Limb (tissue), 2 donors: ENCODE measurements at regions not wholly inside any gene's neighbourhood (a gene's known extent, or its start where the extent isn't known, plus 50 kb on each side); places are given as distances from the start of the nearest gene placed in this dataset.

ENCODE experiments used
- DNase-seq, 2 donors: peaks; one replicate each; pipeline ENCODE4 v3.0.0-alpha.2; 2016; ENCODE audit errors: extremely low spot score in 2 of 2

DNA sequence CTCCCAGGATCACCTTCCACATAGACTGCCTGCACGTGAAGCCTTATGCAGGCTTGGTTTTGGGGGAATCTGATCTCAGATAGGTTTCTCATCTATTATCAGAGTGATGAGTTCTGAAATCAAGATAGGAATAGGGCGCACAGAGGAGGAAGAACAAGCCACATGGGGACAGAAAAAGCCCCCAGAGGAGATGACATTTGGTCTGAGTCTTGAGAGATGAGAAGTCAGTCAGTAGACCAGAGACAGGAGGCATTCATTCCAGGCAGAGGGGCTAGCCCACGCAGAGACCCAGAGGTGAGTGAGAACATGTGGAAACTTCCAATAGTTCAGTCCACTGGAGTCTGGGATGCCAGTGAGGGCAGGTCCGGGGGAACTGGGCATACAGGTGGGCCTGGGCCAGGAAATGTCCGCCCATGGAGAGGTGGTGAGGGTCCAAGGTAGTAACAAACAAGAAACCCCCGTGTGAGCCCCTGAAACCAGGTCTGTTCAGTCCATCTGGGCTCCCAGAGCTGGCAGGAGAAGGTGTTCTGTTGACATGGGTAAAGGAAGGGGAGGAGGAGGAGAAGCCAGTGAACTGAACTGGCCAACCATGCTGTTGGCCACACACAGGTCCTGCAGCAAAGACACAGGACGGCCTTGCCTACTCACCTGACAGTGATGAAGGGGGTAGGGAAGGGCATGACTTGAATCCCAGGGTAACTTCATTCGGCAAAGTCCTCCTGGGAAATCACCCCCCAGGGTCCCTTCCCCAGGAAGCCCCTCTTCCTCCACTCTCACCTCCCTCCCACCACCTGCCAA is 69.3 kb upstream of the SMNDC1 start:
- no peak for DNase-seq

DNA sequence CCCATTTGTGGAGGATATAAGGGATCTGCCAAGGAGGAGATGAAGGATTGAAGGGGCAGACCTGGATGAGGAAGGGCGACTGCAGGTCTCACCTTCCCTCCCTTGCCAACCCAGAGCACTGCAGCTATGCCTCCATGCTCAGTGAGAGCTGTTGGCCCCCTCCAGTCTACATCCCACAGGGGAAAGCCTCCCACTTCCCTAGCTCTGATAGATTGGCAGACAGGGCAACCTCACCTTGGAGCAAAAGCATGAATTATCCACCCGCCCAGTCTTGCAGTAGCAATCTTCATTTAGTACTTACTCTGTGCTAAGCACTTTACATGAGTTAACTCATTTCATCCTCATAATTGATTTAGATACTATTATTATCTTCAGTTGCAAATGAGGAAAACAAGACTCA is 70.4 kb upstream of the SMNDC1 start:
- DNase-seq, result no peak

DNA sequence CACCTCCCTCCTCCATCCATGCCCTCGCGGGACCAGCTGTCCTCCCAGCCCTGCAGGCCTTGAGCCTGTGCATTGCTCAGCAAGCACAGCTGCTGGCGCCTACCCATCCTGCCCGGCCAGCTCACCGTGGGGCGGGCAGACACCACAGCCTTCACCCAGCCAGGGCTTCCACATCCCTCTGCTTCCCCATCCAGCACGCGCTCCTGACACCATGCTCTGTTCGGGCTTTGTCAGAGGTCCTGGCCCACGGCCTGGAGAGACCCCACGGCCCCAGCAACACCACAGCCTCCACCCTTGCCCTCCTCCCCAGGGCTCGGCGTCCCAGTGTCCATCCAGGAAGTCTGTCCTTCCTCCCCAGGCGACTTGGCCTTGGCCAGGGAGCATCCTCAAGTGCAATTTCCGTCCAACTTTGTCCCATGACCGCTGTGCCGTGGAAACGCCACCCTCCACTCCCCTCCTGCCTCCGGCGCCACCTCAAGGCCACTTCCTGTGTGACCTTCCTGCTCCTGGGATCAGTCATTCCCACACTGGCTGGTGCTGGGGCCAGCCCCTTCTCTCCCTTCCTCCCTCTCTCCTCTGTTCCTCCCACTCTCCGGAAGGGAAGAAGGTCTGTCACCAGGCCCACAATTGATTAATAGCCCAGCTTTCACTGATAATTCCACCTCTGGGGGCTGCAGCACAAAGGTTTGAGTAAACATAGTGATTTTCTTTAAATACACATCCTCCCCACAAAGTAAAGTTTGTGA is 71.5 kb upstream of the SMNDC1 start:
- DNase-seq, result no peak

DNA sequence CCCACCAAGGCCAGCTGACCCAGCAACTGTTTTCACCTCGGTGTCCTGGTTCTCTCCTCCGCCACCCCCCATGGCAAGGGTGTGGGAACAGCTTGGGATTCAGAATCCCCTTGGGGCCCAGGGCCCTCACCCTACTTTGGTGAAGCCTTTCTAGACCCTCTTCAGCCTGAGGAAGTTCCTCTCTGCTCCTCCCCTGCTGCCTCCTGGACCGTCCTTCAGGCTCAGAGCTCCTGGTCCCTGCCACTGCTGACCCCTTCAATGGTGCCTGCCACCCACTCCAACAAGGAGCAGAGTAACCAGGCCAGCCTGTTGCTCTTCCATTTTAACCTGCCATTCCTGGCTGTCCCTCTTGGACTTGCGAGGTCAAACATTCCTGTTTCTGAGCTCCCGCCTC is 72.0 kb upstream of the SMNDC1 start:
- DNase-seq, result no peak

DNA sequence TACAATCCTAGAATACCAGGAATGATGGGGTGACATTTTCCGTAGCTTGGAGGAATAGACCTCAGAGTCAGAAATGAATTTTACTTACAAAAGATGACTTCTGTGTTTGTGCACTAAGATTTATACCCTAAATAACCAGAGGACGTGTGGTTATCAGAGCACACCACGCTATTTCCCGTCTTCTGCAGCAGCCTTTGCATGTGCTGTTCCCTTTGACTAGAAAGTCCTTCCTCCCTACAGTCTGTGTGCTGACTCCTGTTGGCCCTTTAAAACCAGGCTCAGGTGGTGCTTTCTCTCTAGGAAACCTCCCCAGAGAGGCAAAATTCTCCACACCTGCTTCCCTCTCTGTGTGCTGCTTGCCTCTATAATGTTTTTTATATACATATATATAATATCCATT is 73.3 kb upstream of the SMNDC1 start:
- no peak for DNase-seq

DNA sequence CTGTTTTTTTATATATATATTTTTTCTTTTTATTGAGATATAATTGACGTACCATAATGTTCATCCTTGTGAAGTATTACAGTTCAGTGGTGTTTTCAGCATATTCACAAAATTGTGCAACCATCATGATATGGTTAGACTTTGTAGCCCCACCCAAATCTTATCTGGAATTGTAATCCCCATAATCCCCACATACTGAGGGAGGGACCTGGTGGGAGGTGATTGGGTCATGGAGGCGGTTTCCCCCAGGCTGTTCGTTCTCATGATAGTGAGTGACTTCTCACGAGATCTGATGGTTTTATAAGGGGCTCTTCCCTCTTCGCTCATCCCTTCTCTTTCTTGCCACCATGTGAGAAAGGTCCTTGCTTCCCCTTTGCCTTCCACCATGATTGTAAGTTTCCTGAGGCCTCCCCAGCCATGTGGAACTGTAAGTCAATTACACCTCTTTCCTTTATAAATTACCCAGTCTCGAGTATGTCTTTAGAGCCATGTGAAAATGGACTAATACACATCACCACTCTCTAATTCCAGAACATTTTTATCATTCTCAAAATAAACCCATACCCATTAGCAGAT is 73.9 kb upstream of the SMNDC1 start:
- DNase-seq, result no peak

DNA sequence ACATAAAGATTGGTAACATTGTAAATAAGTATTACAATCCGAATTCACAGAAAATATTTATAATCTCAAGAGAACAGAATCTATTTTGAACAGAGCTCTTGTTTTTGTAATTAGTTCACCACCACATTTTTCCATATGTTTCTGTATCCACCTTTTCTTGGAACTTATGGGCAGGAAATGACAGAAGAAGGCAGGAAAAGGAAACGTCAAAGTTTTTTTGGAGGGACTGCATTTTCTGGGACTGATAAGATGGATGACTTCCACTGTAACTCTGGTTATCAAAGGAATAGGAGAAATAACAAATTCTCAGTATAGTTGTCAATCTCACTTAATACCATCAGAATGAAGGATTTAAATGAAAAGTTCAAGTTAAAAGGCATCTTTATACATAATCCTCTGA is 75.1 kb upstream of the SMNDC1 start:
- no peak for DNase-seq

DNA sequence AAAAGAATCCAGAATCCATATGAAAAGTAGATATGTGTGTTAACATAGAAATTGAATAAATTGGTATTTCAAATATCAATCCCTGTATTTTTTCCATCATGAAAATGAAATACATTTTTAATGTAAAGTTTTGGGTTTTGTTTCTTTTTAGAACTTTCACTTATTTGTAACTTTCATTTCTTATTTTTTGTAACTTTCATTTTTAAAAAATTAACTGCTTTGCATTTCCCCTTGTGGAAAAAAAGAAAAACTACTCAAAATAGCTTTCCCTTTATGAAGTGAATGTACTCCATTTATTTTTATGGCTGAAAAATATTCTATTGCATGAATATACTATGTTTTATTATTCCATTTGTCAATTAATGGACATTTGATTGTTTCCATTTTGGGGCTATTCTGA is 75.6 kb upstream of the SMNDC1 start:
- DNase-seq, result no peak

DNA sequence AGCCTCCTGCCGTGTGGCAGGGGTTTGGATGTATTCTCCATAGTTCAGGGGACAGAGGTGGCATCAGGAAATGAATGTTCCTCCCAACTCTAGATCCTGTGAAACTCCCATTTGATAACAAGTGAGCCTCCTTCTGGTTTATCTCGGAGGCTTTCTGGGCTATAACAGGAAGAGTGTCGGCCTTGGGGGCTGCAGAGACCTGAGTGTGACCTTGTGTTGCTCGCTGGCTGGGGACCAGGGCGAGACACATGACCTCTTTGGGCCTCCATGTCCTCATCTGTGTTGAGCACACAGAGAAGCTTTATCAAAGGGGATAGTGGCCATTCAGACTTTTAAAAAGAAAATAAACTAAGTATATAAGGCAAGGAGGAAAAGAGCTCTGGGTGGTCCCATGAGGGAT is 78.0 kb upstream of the SMNDC1 start:
- DNase-seq, result no peak

DNA sequence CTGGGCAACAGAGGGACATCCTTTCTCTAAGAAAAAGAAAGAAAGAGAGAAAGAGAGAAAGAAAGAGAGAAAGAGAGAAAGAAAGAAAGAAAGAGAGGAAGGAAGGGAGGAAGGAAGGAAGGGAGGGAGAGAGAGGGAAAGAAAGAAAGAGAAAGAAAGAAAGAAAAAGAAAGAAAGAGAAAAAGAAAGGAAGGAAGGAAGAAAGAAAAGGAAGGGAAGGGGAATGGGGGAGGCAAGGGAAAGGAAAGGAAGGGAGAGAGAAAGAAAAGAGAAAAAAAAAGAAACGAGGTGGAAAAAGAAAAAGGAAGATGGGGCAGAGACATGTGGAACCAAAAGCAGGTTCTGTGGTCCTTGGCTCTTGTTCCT is 82.9 kb upstream of the SMNDC1 start:
- DNase-seq, result no peak

DNA sequence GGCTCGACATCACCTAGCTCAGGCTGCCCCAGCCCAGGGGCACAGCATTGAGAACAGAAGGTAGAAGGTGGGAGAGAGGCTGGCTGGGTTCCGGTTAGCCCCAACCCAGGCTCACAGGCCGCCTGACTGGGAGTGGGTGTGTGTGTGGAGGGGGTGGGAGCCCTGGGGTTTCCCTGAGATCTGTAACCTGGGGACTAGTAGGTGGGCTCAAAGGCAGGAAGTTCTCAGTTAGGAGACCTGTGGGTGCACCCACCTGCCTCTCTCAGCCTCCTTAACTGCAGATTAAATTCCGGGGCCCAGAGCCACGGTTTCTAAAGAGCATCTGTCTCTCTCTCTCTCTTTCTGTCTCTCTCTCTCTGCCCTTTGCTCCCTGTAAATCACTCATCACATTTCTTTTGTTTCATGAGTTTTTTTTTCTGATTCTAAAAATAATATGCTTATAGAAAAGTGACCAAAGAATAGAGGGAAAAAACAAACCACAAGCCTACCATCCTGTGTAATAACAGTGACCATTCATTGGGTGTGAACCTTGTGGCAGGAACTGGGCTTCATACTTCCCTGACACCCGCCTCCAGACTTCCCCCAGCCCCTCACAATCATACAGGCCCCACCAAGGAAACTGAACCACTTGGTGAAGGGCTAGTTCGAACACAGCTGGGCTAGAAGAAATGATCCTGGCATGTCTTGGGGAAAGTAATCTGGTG is 83.4 kb upstream of the SMNDC1 start:
- DNase-seq, result no peak

DNA sequence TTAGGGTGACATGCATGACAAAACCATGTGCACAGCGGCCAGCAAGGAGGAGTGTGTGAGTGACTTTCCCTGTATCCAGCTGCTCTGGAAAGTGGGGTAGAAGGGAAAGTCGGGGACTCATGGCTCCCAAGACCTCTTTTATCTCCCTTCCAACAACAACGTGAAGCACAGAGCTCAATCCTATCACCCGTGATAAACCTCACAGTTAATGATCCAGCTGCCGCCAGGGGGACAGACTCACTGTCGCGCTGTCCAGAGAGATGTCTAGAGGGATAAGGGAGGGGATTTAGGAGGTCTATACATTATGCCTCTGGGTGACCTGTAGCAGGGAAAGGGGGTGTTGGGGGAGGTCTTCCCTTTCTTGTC is 84.0 kb upstream of the SMNDC1 start:
- DNase-seq, result no peak

DNA sequence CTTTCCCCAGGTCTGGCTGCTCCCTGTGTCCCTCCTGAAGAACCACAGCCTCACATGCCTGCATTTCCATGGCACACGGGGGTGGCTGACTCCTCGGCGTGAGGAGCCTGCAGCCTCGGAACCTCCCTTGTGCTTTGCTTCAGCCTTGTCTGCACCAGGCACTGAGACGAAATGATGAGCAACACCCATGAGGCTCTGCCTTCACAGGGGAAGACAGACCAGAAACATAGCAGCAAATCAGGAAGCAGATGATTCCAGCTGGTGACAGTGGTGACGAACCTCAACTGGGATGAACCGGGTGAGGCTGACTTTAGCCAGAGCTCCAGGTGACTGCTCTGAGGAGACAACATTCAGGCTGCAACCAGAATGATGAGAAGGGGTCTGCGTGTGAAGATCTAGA is 84.5 kb upstream of the SMNDC1 start:
- no peak for DNase-seq

DNA sequence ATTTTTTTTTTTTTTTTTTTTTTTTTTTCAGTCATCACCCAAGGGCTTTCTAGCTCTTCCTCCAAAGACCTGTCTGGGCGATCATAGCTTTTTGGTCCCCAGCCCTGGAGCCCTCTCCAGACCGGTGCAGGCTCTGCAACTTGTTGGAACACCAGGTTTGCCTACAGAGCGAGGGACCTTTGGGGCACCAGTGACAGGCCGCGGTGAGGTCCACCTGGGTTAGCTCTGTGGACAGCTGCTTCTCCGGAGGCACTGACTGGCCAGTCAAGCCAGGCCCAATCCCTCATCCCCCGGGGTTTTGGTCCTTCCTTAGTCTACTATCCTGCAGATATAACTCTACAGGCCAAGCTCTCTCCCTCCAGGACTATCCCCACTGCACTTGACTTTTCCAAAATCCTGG is 86.8 kb upstream of the SMNDC1 start:
- no peak for DNase-seq

DNA sequence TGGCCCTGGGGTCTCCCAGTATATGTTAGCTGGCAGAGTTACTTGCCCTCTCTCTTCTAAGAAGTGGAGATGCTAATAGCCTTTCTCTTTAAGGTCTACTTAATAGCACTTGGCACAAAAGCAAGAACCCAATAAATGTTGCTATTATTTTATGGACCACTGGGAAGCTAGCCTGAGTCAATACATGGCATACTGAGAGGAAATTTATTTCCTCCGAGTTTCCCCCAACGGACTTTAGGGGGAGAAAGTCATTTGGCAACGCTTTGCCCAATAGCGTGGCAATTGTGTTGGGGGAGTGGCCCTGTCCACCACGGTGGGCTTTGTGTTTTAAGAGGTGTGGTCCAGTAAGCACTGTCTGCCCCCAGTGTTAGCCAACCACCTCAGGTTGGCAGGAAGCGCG is 87.4 kb upstream of the SMNDC1 start:
- no peak for DNase-seq

DNA sequence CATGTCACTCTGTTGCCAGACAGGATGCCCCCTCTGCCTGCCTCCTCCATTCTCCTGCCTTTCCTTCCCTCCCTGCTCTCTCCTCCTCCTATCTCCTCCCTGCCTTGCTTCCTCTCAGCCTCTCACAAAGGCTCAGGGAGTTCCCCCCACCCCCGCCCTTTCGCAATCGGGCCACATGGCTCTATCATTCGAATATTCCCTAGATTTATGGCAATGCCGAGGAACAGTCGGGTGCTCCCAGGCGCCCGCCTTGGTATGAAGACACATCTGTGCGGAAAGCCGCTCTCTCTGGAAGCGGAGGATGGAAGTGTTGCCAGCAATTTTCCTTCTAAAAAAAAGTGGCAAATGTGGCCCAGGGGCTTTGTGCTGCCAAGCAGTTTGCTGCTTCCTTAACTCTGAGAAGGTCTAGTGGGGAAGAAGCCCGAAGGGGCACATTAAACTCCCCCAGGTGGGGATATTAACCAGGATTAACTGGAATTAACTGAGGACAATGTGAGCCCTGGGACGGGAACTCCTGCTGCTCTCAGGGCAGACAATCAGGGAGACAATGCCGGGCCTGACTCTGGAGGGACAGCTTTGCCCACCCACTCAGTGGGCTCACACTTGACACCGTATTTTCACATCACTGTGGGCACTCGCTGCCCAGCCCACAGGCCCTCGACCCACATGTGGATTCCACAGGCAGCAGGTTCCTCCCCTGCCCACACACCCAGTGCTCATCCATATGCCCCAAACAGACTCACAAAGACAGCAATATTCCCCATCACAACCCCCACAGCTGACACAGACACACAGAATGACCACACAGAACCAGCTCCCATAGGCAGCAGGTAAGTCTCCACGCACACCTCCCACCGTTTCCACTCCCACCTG is 88.4 kb upstream of the SMNDC1 start:
- peak; percentile 27 to 63 for DNase-seq

DNA sequence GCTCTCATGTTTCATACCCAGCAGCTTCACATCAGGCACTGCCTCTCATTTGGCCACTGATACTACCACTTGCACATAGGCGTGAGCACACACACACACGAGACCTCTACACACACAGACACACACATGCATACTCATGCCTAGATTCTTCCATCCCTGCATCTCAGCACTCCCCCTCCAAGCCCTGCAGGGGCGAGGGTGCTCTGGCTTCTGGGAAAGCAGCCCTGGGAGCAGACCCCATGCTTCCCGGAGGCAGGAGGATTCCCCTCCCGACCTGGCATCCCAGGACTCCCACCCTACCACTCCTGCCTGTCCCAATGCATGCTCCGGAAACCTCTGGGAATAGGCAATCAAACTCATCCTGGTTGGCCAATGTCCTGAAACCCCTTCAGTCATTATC is 89.1 kb upstream of the SMNDC1 start:
- DNase-seq, result no peak

DNA sequence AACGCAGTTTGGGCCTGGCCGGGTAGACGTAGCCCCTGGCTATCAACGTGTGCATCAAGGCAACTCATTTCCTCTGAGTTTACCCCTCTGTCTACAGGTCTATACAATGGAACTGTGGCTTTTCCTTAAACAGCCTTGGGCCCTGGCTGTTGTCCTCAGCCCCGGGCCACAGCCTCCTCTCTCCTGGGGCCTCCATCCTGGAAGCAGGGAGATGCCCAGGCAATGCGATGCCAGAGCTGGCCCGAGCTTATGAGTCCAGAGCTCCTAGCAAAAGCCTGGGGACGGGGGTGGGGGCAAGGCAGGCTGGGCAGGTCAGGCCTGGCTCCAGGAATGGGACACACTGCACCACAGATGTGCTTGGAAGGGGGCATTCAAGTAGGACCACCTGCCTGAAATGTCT is 89.6 kb upstream of the SMNDC1 start:
- DNase-seq, result no peak

DNA sequence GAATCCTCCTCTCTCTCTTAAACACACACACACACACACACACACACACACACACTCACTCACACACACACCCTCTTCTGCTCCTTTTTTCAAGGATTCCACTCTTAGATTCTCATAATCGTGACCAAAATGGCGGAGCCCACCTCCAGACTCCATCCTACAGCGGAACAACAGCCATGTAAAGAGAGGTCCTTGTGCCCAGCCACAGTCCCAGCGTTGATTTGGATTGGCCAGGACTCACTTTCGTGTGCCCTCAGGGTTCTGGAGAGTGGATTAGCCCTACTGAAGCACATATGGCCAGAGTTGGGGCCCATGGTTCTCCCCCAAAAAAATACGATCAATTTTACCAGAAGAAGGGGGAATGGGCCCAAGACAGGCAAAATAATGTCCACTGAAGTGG is 90.2 kb upstream of the SMNDC1 start:
- DNase-seq, result no peak

DNA sequence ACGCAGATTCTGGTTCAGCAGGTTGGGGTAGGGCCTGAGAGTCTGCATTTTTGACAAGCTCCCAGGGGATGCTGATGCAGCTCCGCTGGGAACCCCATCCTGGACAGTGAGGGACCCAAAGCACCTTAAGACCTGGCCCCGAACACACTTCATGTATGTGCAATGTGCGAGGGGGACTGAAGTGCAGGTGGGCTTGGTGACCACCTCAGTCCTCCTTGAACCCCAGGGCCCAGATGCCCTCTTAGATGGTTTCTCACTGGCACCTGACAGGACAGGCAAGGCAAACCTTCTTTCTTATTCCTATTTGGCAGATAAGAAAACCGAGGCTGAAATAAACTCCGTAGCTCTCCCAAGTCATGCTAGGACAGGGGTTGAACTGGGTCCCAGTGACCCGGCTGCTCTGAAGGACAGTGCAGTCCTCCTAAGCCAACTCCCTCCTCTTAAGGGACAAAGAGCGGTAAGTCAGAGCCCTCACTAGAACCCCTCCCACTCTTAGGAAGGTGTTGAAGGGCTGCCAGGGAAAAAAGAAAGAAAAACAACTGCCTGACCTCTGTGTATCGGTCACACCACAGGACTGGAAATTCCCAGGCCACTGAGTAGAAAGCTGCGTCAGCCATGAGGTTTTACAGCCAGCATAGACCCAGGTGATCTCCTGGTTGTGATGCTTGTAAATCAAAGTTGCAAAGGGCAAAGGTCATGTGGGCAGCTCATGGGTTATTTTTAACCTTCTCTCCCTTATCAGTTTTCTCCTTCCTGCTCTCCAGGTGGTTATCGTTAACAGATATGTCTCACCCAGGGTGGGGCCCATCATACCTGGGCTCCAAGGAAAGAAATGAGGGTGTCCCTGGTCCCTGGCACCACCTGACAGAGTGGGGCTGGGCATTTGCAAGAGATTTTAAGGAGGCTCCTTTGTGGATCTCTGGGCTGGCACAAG is 90.9 kb upstream of the SMNDC1 start:
- no peak for DNase-seq
